NCI-H2227 (cell line): ENCODE measurements at regions not wholly inside any gene's neighbourhood (a gene's known extent, or its start where the extent isn't known, plus 50 kb on each side); places are given as distances from the start of the nearest gene placed in this dataset.
"Not testable (repeated sequence)": the region's sequence is repeated elsewhere in the genome, so short reads cannot be mapped to it uniquely, and the experiment has no call there.

Experiments used
- DNase-seq: peaks from one replicate; lab custom pipeline; 2025; ENCODE audit not compliant: unreplicated experiment; lab: John Stamatoyannopoulos, UW

GRCh38 chr10:55519264-55519663 is 718.2 kb upstream of the PCDH15 start:
- peak; percentile 0 for DNase-seq

GRCh38 chr10:55518416-55518815 is 717.4 kb upstream of the PCDH15 start:
- DNase-seq, result not testable (repeated sequence)

- no peak for DNase-seq
Measured at GRCh38 chr10:55509168-55509567, 708.1 kb upstream of the PCDH15 start.

GRCh38 chr10:55500931-55501559 is 700.0 kb upstream of the PCDH15 start:
- DNase-seq, result peak; percentile 46

GRCh38 chr10:55497893-55498499 is 697.0 kb upstream of the PCDH15 start:
- DNase-seq, result no peak

- DNase-seq, result no peak
Measured at GRCh38 chr10:55495555-55495954, 694.5 kb upstream of the PCDH15 start.

- DNase-seq, result no peak
Measured at GRCh38 chr10:55491712-55492111, 690.7 kb upstream of the PCDH15 start.

- no peak for DNase-seq
Measured at GRCh38 chr10:55485827-55486226, 684.8 kb upstream of the PCDH15 start.

- no peak for DNase-seq
Measured at GRCh38 chr10:55476129-55476528, 675.1 kb upstream of the PCDH15 start.

GRCh38 chr10:55474258-55474657 is 673.2 kb upstream of the PCDH15 start:
- DNase-seq, result no peak

GRCh38 chr10:55470840-55471239 is 669.8 kb upstream of the PCDH15 start:
- no peak for DNase-seq

- no peak for DNase-seq
Measured at GRCh38 chr10:55466806-55467504, 665.9 kb upstream of the PCDH15 start.

GRCh38 chr10:55464083-55464482 is 663.1 kb upstream of the PCDH15 start:
- DNase-seq, result no peak

- no peak for DNase-seq
Measured at GRCh38 chr10:55460008-55460407, 659.0 kb upstream of the PCDH15 start.

- no peak for DNase-seq
Measured at GRCh38 chr10:55449981-55450380, 649.0 kb upstream of the PCDH15 start.

- no peak for DNase-seq
Measured at GRCh38 chr10:55446441-55447002, 645.5 kb upstream of the PCDH15 start.

- no peak for DNase-seq
Measured at GRCh38 chr10:55441777-55442176, 640.7 kb upstream of the PCDH15 start.

- no peak for DNase-seq
Measured at GRCh38 chr10:55426138-55426537, 625.1 kb upstream of the PCDH15 start.

- DNase-seq, result peak; percentile 88
Measured at GRCh38 chr10:55410415-55410885, 609.4 kb upstream of the PCDH15 start.

- no peak for DNase-seq
Measured at GRCh38 chr10:55404094-55404493, 603.1 kb upstream of the PCDH15 start.

- no peak for DNase-seq
Measured at GRCh38 chr10:55400075-55400849, 599.2 kb upstream of the PCDH15 start.
